Activated T-helper 2 cell treated with anti-CD3 and anti-CD28 coated beads, Interferon-gamma antibody, Interleukin-2, Interleukin-4, amounts not matched to agents 10 μg/mL and 5 μg/mL and 100 μg/mL, durations not matched to agents 14 hours and 24 hours and 36 hours (primary cell): ENCODE measurements at regions not wholly inside any gene's neighbourhood (a gene's known extent, or its start where the extent isn't known, plus 50 kb on each side); places are given as distances from the start of the nearest gene placed in this dataset.

Experiments
- DNase-seq: peaks from one replicate; pipeline ENCODE4 v3.0.0; 2021; ENCODE audit warnings: low spot score
- H3K27ac Mint-ChIP-seq: one replicate; pipeline ENCODE4 v1.8.0; 2021; ENCODE audit warnings: mixed read lengths
- H3K27me3 Mint-ChIP-seq: one replicate; pipeline ENCODE4 v1.8.0; 2021; ENCODE audit warnings: low read depth, mixed read lengths
- H3K36me3 Mint-ChIP-seq: one replicate; pipeline ENCODE4 v1.8.0; 2021; ENCODE audit warnings: low read depth, mixed read lengths
- H3K4me1 Mint-ChIP-seq: one replicate; pipeline ENCODE4 v1.8.0; 2021; ENCODE audit warnings: low read depth, mixed read lengths
- H3K4me3 Mint-ChIP-seq: one replicate; pipeline ENCODE4 v1.8.0; 2021; ENCODE audit warnings: low read depth, mild to moderate bottlenecking, moderate library complexity, mixed read lengths
- H3K9me3 Mint-ChIP-seq: one replicate; pipeline ENCODE4 v1.8.0; 2021; ENCODE audit warnings: mixed read lengths
- intact Hi-C: fragments of 100-400 bp; cut with micrococcal nuclease; formaldehyde crosslinking; loops from one replicate; pipeline ENCODE4 v1.15.1; 2023

- Mint-ChIP-seq H3K9me3 (no peaks in the 10 kb centered on the region), H3K4me3 (no peak overlapping the region), H3K4me1 (peaks cover 2% of the 10 kb centered on the region), H3K27ac (no peak overlapping the region), H3K27me3 (peaks cover 1% of the 10 kb centered on the region), H3K36me3 (no peaks in the 10 kb centered on the region)
- intact Hi-C loops = no loop called here
- no peak for DNase-seq
These were observed 107.1 kb upstream of the JAG1 start for GRCh38 chr20:10780901-10781300.

DNA sequence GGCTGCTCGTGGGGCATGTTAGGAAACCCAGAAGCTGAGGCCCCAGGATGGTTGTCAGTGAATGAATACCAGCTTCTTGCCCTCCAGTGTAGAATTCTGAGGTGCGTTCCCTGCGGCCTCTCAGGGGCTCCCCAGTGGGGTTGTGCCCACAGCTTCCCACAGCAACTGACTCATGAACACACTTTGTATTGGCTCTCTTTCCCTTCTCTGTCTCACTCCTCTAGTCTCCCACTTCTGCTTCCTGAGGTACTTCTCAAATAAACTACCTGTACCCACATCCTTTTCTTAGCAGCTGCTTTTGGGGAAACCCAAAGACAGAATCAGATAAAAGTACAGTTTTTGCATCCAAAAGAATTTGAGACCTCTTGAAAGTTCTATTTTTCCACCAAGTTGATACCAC is 107.7 kb upstream of the JAG1 start:
- peaks cover 1% of the 10 kb centered on the region for H3K27me3 Mint-ChIP-seq
- peaks cover 2% of the 10 kb centered on the region for H3K4me1 Mint-ChIP-seq
- no peak overlapping the region for H3K4me3 Mint-ChIP-seq
- no peaks in the 10 kb centered on the region for H3K9me3 Mint-ChIP-seq
- no peaks in the 10 kb centered on the region for H3K36me3 Mint-ChIP-seq
- DNase-seq = no peak
- H3K27ac Mint-ChIP-seq = no peak overlapping the region
- intact Hi-C loops = no loop called here

DNA sequence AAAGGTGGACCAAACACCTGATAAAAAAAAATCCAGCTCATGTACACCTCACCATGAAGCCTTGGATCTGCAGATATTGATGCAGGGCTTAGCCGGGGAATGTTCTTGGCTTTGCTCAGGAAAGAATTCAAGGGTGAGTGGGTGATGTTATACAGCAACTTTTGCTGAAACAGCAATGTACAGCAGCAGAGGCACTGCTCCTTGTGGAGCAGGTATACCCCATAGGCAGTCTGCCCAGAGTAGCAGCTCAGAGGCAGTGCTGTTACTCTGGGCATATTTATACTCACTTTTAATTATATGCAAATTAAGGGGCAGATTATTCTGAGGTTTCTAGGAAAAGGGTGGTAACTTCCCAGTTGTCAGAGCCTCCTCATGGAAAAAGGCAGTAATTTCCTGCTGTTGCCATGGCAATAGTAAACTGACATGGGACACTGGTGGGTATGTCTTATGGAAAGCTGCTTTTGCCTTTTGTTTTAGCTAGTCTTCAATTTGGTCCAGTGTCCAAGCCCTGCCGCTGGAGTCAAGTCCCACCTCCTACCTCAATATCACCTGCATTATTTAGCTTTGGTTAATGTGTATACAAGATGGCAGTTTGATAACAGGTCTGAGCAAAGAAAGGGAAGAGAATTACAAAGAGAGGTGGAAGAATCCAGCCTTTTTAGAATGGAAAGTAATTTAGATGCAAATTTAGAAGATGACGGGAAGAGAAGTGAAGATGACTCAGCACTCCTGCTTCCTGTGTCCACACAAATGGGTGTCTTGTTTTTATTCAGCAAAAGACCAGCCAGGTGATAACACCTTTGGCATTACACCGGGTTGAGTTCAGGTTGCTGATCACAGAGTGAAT is 110.1 kb upstream of the JAG1 start:
- peaks cover 2% of the 10 kb centered on the region for H3K4me1 Mint-ChIP-seq
- no peak overlapping the region for H3K27ac Mint-ChIP-seq
- no peaks in the 10 kb centered on the region for H3K9me3 Mint-ChIP-seq
- no peak overlapping the region for H3K4me3 Mint-ChIP-seq
- H3K27me3 Mint-ChIP-seq = no peaks in the 10 kb centered on the region
- no peak for DNase-seq
- no peaks in the 10 kb centered on the region for H3K36me3 Mint-ChIP-seq
- intact Hi-C loops = no loop called here

DNA sequence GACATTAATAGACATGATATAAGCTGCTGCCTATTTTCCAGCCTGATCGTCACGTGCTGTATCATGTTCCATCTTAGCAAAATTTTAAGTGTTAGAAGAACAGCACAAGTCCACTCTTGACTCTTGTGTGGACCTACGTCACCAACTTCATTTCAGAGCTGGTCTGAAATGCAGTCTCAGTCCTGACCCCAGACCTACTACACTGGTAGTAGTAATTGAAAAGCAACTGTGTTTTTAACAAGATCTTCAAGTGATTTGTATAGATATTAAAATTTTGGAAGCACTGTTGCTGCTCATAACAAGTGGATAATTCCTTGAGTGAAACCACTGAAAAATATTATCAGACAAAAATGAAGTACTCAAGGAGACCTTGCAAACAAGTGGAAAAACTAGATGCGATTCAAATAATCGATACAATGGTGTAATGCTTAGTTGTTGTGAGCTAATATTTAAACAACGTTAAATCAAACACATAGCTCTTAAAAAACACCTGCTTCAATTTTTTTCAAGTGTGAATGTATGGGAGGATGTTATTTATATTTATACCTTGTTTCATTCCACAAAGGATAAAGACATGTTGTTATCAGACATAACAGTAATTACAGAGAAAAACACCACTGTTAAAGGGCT is 110.9 kb upstream of the JAG1 start:
- intact Hi-C loops = no loop called here
- H3K4me3 Mint-ChIP-seq = no peak overlapping the region
- H3K9me3 Mint-ChIP-seq = no peaks in the 10 kb centered on the region
- H3K4me1 Mint-ChIP-seq = peaks cover 2% of the 10 kb centered on the region
- H3K27ac Mint-ChIP-seq = no peak overlapping the region
- H3K36me3 Mint-ChIP-seq = no peaks in the 10 kb centered on the region
- H3K27me3 Mint-ChIP-seq = no peaks in the 10 kb centered on the region
- DNase-seq = no peak

GRCh38 chr20:10786678-10787077 is 112.9 kb upstream of the JAG1 start:
- H3K4me1 Mint-ChIP-seq = no peaks in the 10 kb centered on the region
- H3K36me3 Mint-ChIP-seq = no peaks in the 10 kb centered on the region
- intact Hi-C loops = no loop called here

GRCh38 chr20:10788055-10788454 is 114.3 kb upstream of the JAG1 start:
- Mint-ChIP-seq H3K27me3 (no peaks in the 10 kb centered on the region), H3K27ac (no peak overlapping the region), H3K4me3 (no peak overlapping the region), H3K36me3 (no peaks in the 10 kb centered on the region), H3K4me1 (no peaks in the 10 kb centered on the region), H3K9me3 (no peaks in the 10 kb centered on the region)
- DNase-seq = no peak
- intact Hi-C loops = no loop called here

More at GRCh38 chr20:10786678-10787077, 112.9 kb upstream of the JAG1 start:
- Mint-ChIP-seq H3K27ac (no peak overlapping the region), H3K9me3 (no peaks in the 10 kb centered on the region), H3K4me3 (no peak overlapping the region), H3K27me3 (no peaks in the 10 kb centered on the region)
- DNase-seq = no peak

DNA sequence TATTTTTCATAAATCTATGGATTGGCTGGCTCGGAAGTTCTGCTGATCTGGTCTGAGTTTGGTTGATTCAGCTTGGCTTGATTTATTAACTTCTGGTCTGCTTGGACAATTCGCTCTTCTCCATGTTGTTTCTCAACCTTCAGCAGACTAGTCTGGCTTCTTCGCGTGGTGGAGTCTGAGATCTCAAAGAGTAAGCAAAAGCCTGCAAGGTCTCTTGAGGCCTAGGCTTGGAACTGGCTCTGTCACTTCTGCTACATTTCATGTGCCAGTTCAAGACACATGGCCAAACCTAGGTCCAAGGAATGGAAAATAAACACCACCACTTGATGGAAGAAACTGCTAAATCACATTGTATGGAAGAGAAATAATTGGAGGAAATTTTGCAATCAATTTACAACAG is 115.1 kb upstream of the JAG1 start:
- intact Hi-C loops = no loop called here
- Mint-ChIP-seq H3K36me3 (no peaks in the 10 kb centered on the region), H3K27me3 (no peaks in the 10 kb centered on the region), H3K9me3 (no peaks in the 10 kb centered on the region), H3K27ac (no peak overlapping the region), H3K4me3 (no peak overlapping the region), H3K4me1 (no peaks in the 10 kb centered on the region)
- DNase-seq = no peak

DNA sequence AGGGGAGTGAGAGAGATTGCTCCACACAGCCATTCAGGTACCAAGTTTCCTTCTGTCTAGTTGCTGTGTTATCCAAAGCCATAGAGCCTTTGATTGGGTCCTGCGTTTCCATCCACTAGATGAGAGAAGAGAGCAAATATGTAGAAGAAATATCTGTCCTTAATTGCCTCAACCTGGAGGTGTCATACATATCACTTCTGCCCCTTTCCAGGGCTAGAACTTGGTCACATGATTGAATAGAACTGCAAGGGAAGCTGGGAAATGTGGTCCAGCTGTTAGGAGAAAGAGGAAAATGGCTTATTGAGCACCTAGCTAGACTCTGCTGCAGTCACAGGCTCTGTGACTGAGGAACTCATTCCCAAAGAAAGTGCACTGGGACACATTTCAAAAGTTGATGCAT is 115.6 kb upstream of the JAG1 start:
- no peaks in the 10 kb centered on the region for H3K4me1 Mint-ChIP-seq
- no peak overlapping the region for H3K4me3 Mint-ChIP-seq
- DNase-seq = no peak
- no peak overlapping the region for H3K27ac Mint-ChIP-seq
- intact Hi-C loops = no loop called here
- H3K9me3 Mint-ChIP-seq = no peaks in the 10 kb centered on the region
- no peaks in the 10 kb centered on the region for H3K36me3 Mint-ChIP-seq
- H3K27me3 Mint-ChIP-seq = no peaks in the 10 kb centered on the region

DNA sequence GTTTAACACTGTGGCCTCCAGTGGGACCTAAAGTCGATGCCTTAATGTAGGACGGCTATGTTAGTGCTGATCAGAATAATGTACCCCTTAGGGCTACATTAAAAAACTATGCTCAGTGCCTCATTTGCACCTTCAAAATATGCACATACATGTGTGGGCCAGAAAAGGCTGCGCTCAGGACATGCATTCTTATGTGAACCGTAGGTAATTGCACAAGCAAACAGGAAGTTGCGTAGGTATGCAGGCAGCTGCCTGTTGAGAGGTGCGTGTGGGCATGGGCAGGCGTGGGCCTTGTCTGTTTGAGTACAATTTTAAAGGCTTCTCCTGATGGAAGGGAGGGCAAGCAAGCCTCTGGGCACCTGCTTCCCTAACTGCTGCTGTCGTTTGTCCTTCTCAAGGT is 116.2 kb upstream of the JAG1 start:
- Mint-ChIP-seq H3K4me3 (no peak overlapping the region), H3K9me3 (no peaks in the 10 kb centered on the region), H3K4me1 (no peaks in the 10 kb centered on the region), H3K27ac (no peak overlapping the region), H3K36me3 (no peaks in the 10 kb centered on the region), H3K27me3 (no peaks in the 10 kb centered on the region)
- intact Hi-C loops = no loop called here
- no peak for DNase-seq

DNA sequence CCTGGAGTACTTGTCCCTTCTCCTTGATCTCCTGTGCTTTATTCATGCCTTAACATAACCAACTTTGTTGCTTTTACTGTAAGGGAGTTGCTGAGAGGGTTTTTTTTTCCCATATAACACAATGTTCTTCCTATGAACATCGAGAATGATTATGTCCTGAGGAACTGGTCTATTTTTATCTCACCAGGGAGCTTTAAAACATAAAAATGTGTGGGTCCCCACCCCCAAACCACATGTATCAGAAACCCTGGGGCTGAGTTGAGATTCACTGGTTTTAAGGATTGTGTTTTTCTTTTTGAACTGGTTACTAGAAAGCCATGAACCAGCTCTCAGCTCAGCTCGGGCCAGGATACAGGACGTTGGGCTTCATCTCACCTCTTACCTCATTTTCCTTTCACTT is 118.5 kb upstream of the JAG1 start:
- Mint-ChIP-seq H3K4me1 (no peaks in the 10 kb centered on the region), H3K27ac (no peak overlapping the region), H3K36me3 (no peaks in the 10 kb centered on the region), H3K27me3 (no peaks in the 10 kb centered on the region), H3K4me3 (no peak overlapping the region), H3K9me3 (no peaks in the 10 kb centered on the region)
- DNase-seq = no peak
- intact Hi-C loops = no loop called here

- H3K9me3 Mint-ChIP-seq = no peaks in the 10 kb centered on the region
- no peaks in the 10 kb centered on the region for H3K4me1 Mint-ChIP-seq
- H3K4me3 Mint-ChIP-seq = no peak overlapping the region
- H3K27ac Mint-ChIP-seq = no peak overlapping the region
- DNase-seq = no peak
- H3K27me3 Mint-ChIP-seq = no peaks in the 10 kb centered on the region
- no peaks in the 10 kb centered on the region for H3K36me3 Mint-ChIP-seq
- intact Hi-C loops = no loop called here
These were observed 120.0 kb upstream of the JAG1 start for GRCh38 chr20:10793766-10794165.

DNA sequence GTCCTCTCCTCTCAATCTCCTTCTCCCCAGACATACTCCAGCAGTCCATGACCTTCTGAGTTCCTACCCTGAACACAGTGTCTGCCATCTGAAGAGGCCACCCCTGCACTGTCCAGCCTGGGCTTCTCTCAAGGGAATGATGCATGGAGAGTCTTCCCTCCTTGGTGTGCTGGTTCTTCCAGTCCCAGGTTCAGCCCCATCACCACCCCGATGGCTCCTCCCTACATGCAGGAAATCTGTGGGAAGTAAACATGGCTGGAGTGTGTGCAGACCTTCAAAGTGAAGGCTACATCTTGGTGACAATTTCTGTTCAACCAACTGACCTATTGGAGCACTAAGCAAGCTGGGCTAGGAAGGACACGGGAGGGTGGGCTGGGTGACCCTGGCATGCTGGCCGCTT is 121.0 kb upstream of the JAG1 start:
- no peak overlapping the region for H3K4me3 Mint-ChIP-seq
- no peaks in the 10 kb centered on the region for H3K27me3 Mint-ChIP-seq
- H3K27ac Mint-ChIP-seq = no peak overlapping the region
- H3K4me1 Mint-ChIP-seq = no peaks in the 10 kb centered on the region
- no peaks in the 10 kb centered on the region for H3K36me3 Mint-ChIP-seq
- no peaks in the 10 kb centered on the region for H3K9me3 Mint-ChIP-seq
- no peak for DNase-seq
- intact Hi-C loops = no loop called here

- H3K4me1 Mint-ChIP-seq = no peaks in the 10 kb centered on the region
- H3K27ac Mint-ChIP-seq = no peak overlapping the region
- DNase-seq = no peak
- H3K4me3 Mint-ChIP-seq = no peak overlapping the region
- H3K36me3 Mint-ChIP-seq = no peaks in the 10 kb centered on the region
- intact Hi-C loops = no loop called here
- no peaks in the 10 kb centered on the region for H3K9me3 Mint-ChIP-seq
- no peaks in the 10 kb centered on the region for H3K27me3 Mint-ChIP-seq
These were observed 121.7 kb upstream of the JAG1 start for GRCh38 chr20:10795286-10796026.
